PC-3 (cell line): ENCODE measurements at regions not wholly inside any gene's neighbourhood (a gene's known extent, or its start where the extent isn't known, plus 50 kb on each side); places are given as distances from the start of the nearest gene placed in this dataset.

Experiments used
- CTCF ChIP-seq: fragments of 300-600 bp; sonication (generic); conservative IDR thresholded peaks from 2 replicates; pipeline ENCODE4 v1.5.1; 2017; ENCODE audit warnings: antibody characterized with exemption, low read depth, mild to moderate bottlenecking, low read length
- EZH2phosphoT487 ChIP-seq: fragments of 300-600 bp; sonication (generic); IDR thresholded peaks from 2 replicates; pipeline ENCODE4 v1.6.1; 2018; ENCODE audit warnings: mild to moderate bottlenecking, antibody characterized with exemption, low read length, borderline replicate concordance

- TF ChIP-seq CTCF (no peak), EZH2phosphoT487 (no peak)
Measured at GRCh38 chr11:101187748-101188147, 58.1 kb upstream of the PGR start.
